GM21717 (cell line): ENCODE measurements at regions not wholly inside any gene's neighbourhood (a gene's known extent, or its start where the extent isn't known, plus 50 kb on each side); places are given as distances from the start of the nearest gene placed in this dataset.

Experiments
- ATAC-seq: cut with Tn5 transposase; IDR thresholded peaks from one replicate; pipeline ENCODE4 v1.9.1; 2021; ENCODE audit warnings: mild to moderate bottlenecking, moderate library complexity; ENCODE audit not compliant: unreplicated experiment

DNA sequence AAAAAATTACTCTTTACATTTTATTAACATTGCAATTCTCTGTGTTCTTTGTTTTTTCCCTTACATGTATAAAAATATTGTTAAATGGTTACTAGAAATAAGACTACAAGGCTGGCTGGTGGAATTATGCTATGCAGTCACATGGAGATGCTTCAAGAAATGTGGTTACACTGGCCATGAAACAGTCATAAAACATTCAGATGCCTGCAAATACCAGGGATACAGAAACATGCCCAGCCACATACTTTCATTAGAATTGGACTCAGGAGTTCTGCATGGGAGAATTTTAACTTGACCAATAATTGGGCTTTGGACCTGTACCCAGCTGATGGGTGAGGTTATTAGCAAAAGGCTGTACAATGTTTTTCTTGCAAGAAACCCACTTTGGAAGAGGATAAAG is 1407.7 kb upstream of the SLC10A2 start:
- no peak for ATAC-seq

DNA sequence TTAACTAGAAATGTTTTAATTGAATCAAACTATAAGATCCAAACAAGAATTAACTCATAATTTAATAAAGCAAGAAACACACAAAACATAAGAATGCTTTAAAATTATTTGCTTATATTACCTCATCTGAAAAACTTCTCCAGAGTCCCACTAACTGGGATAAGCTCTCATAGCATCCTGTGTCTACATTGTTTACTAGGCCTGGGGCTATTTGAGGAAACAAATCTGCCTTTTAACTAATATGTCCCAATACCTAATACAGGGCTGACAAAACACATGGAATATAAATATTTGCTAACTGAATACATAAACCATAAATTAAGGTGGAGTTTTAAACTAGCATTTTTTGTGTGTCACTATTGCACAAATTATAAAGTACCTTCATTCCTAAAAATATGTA is 1399.8 kb upstream of the SLC10A2 start:
- ATAC-seq: no peak

DNA sequence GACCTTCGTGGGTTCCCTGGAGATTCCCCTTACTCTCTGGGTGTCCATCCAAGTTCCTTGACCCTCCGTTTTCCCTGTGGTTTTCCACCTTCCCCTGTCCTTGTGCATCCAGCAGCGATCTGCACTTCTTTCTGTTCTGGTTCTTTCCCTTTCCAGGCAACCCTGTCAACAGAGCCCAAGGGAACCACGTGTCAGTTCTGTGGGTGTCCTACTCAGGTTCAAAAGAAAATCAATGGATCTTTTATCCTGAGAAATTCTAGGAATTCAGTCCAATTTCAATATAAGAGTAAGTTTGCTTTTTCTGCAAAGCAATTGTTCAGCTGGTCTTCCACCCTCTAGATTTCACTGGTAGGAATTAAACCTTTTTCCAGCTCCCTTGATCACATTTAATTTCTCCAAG is 1394.8 kb upstream of the SLC10A2 start:
- no peak for ATAC-seq

DNA sequence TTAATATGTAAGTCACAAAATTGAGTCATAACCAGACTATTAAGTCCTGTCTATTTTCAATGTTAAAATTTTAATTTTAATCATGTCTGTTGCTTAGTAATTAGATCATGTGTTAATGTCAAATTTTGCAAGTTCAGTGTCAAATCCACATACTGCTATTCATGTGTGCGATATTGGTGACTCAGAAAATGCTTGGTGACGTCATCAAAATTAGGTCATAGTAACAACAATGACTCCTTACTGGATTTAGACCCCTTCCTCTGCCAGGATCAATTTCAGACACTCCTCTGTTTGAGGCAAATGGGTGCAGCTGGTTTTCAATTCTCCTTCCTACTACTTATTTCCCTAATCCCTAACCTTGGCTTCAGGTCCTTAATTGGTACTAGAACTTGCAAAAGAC is 1394.3 kb upstream of the SLC10A2 start:
- no peak for ATAC-seq

DNA sequence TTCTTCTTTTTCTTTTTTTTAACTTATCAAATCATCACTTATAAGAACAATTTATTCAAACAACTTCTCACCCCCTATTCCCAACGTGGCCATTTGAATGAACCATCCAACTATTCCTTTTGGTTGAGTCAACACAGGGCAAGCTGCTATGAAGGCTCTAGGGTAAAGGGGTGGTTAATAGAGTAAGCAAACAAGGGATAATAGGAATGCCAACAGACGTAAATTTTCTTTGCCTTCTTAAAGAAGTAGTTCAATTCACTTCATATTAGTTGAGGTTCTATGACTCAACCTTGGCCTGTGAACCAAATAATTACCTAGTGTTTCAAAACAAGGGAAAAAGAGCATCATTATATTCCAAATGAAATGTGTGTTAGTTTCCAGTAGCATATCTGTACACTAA is 1383.8 kb upstream of the SLC10A2 start:
- no peak for ATAC-seq

DNA sequence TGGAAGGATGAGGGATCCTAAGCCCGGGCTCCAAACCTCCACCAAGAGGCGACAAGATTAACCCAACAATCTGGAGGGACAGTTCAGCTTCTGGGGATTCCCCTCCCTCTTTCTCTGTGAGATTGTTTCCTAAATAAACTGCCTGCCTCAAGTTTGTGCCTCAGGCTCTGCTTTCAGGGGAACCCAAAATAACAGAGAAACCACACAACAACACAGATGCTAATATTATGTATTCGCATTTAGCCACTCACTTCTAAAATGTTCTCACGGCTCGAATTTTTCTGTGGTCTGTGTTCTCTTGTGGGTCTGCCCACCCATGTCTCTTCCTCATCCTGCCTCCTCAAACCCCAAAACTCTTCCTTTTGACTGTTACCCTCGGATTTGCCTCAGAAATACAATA is 1381.1 kb upstream of the SLC10A2 start:
- ATAC-seq: no peak

DNA sequence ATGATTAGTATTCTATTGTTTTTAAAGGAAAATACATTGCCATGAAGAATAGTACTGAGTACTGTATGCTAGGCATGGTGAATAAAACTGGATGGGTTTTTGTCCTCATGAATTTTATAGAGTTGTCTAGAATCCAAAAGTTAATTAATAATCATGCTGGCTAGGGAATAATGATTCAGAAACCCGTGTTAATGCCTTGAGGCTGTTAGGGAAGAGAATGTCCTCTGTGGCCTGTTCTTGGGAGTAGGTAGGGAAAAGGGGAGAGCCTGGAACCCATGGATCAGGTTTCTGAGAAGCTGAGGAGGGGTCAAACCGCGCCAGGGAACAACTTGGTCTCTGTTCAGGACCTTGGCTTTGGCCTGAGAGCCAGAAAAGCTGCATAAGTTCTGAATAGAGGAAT is 1376.3 kb upstream of the SLC10A2 start:
- ATAC-seq: no peak

DNA sequence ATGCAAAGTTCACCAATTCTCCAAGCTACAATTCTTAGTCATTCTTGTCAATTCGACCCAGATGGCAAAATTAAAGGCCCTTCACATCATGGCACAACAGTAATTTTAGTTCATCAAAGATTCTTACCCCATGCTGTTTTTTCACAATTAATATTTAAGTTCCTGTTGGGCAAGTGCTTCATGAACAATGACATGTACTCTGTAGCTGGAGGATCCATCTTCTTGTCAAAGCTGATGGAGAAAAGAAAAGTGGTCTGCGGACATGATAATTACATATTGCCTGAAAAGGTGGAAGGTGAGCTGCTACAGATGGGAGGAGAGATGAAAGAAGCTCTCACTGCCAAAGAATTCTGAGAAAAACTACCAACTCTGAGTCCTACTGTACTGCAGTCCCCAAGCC is 1370.3 kb upstream of the SLC10A2 start:
- ATAC-seq: no peak

DNA sequence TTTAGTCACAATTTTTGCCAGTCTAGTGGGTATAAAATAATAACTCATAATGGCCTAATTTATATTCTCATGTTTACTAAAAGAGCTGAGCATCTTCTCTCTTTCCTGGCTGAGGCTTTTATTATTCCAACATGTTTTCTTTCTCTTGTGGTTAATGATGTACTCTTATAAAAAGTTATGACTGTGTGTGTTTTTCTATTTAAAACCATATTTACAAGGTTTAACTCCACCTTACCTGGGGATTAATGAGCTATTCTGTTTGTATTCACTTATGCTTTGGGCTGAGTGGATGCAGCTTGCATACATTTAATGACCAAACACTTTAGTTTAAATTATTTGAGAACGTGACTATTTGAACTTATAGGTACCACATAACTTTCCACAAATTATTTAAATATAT is 1365.7 kb upstream of the SLC10A2 start:
- no peak for ATAC-seq

DNA sequence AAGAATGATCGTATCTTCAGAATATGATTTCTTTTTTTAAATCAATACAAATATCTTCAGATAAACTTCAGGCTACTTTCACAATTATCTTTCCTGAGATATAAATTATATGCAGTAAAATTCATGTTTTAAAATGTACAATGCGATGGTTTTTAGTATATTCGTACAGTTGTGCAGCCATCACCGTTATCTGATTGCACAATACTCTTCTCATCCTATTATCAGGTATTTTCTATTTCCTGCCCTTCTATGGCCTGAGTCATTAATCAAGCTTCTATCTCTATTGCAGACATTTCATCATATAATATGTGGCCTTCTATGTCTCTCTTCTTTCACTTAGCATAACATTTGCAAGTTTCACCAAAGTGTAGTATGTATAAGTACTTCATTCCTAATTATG is 1360.2 kb upstream of the SLC10A2 start:
- ATAC-seq: no peak

DNA sequence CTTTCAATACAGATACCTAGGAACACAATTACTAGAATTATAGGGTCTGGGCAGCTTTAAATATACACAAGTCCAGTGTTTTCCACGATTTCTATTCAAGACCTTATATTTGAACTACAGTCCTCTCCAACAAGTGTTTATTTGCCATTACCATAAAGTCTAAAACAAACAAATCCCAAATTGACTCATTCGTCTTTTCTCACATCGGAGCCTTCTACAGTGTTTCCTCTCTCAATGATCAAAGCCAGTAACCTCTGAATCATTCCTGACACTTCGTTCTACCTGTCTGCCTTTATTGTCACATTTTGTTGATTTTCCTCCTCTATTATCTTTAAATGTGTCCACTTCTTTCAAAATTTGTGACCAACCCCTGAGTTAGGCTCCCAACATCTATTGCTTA is 1356.5 kb upstream of the SLC10A2 start:
- ATAC-seq: no peak

DNA sequence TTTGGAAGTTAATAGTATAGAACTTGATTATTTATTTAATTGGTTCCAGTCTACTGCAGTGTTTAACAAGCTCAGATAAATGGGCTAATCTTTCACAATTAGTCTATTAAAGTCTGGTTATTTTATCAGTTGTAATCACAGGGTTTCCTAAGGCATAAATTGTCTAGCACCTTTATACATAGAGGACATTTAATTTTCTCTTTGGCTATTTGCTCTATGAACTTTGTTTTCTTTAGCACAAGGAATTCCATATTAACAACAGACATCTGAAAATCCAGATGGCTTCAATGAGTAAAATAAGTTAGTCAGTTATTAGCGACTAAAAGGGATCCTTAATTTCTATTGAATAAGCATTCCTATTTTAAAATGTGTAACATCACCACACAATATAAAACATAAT is 1350.8 kb upstream of the SLC10A2 start:
- ATAC-seq: no peak

DNA sequence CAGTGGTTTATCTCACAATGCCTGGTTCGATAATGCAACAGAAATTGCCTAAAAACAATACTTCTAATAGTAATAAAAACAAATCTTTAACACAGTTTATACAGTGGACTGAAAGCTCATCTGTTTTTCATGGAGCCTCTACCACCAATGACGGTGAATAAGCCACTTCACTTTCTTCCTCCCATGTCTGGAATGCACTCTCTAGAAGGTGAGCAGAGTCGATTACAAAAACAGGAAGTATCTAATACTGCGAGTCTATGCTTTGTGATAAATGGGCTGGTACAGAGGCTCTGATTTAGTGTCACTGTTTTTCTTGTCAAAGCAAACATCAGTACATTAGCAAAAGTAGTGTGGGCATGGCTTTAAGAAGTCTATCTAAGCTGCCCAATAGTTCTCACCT is 1348.6 kb upstream of the SLC10A2 start:
- no peak for ATAC-seq

DNA sequence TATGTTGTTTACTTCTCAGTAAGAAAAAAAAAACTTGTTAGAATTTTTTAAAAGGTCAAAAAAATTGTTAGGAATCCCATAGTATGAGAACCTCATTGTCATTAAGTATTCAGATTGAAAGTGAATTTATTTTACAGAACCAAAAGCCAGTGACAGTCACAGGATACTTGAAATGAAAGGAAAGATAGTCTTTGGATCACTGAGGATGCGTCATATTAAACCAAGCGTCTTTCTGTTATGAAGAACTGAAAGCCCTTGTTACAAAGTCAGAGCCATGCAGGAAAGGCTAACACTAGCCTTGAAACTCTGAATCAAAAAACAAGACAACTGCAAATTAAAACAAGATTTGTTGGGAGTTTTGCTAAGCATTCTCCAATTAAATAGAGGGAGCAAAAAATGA is 1348.0 kb upstream of the SLC10A2 start:
- no peak for ATAC-seq

DNA sequence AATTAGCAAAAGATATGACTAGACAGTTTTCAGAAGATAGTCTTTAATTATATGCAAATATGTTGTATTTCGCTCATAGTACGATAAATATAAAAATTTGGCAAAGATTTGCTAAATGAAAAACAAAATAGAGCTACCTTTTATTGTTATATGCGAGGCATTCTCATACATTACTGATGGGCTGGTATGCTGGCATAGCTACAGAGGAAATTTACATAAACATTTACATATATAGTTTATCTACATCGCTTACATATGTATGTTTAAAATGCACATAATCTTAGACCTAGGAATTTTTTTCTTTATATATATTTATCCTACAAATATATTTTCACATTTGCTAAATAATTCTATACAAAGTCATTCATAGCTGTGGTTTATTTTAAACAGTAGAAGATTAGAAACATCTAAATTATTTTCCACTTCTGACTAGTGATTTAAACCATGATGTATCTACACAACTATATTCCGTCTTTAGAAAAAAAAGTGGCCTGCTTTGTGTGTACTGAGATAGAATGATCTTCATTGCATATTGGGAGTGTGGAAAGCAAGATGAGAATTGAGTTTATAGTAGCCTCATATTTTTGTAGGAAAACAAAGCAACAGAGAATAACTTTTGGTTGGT is 1345.0 kb upstream of the SLC10A2 start:
- ATAC-seq: no peak

DNA sequence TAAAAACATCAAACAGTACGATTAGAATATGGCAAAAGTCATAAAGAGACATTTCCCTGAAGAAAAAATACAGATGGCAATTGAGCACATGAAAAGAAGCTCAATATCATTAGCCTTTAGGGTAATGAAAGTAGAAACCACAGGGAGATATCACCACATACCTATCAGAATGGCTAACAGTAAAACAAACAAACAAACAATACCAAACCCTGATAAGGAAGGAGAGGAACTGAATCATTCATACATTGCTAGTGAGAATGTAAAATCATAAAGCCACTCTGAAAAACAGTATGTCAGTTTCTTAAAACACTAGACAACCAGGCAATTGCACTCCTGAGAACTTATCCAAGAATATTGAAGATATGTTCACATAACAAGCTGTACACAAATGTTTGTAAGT is 1342.5 kb upstream of the SLC10A2 start:
- ATAC-seq: no peak

DNA sequence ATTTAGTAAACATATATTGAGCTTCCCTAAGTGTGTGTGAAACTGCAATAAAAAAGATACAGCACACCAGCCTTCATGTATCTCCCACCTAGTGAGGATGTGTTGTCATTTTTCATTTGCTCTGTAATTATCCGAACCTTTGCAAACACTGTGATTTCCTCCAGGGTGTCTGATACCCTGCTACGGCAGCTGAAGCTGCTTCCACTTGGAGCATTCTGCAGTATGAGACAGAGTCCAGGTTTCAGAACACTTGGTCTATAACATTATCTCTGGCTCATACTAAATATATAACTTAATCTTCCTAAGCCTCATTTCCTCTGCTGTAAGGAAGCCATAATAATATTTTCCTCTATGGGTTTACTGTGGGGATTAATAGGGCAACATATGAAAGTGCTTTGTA is 1338.1 kb upstream of the SLC10A2 start:
- no peak for ATAC-seq

DNA sequence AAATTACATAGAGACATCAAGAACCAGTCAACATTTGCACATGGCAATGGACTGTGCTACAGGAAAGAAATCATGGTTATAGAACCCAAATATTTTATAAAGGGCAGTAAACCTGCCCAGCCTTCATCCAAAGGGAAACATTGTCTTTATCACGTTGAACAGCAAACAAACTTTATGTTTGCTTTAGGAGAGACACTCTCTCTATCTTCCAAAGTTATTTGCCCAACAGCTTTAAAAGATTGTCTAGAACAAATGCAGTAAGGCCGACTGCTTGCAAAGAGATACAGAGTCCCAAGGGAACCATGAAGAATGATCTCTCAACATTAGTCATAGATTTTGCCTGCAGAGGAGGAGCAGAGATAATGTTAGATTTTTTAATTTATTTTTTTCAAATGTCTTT is 1323.5 kb upstream of the SLC10A2 start:
- no peak for ATAC-seq

DNA sequence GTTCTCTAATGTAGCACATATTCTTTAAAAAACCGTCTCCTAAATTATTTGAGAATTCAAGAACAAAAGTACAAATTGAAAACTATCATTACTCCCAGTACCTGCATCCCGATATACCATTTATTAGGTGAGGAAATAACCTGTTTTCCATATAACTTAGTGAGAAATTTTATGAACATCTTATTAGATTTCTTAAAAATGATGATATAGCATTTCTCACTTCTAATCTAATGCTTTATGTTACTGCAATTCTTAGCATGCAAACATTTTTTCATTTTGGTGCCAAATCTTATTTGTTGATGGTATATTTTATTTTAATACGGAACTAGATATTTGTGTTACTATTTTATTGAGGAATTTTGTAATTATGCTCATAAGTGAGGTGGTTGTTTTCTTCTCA is 1321.3 kb upstream of the SLC10A2 start:
- ATAC-seq: no peak

DNA sequence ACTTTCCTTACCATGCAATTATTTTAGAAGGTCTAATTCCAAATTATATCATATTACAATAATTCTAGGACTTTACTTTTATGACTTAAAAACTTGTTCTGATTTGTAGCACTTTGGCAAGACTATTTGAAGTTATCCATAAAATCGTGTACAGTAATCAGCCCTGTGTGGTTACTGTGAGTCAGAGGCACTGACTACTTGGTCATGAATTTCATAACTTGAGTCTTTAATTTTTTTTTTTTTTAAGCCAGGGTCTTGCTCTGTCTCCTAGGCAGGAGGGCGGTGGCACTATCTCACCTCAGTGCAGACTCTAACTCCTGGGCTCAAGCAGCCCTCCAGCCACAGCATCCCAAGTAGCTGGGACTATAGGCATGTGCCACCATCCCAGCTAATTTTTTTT is 1319.2 kb upstream of the SLC10A2 start:
- no peak for ATAC-seq

DNA sequence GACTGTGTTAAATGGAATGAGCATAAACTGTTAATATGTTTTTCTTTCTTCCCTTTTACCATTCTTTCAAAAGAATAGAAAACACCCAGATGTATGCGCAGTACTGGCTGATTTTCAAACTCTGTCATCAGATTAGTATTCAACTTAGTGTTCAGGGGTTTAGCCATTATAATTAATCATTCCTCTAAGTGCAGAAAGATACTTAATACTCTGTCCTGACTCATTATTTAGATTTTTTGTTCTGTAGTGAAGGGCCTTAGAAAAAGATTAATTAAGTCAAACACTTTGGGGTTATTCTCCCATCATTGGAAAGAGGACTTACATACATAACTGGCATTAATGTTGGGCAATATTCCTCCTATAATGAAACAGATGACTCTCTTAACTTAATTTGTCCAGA is 1316.7 kb upstream of the SLC10A2 start:
- ATAC-seq: no peak

DNA sequence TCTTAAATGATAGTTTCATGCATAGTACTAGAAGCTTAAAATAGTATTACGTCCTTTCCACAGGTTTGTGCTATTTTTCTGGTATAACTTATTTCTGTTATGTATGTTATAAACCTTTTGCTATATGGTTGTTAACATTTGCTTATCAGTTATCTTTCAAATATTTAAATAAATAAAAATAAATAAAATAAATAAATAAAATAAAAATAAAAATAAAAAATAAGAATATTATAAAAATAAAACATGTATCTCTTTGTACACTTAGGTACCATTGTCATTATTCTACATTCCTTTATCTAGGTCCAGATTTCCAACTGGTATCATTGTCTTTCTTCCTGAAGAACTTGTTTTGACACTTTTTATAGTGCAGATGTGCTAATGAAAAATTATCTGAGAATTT is 1310.4 kb upstream of the SLC10A2 start:
- no peak for ATAC-seq

DNA sequence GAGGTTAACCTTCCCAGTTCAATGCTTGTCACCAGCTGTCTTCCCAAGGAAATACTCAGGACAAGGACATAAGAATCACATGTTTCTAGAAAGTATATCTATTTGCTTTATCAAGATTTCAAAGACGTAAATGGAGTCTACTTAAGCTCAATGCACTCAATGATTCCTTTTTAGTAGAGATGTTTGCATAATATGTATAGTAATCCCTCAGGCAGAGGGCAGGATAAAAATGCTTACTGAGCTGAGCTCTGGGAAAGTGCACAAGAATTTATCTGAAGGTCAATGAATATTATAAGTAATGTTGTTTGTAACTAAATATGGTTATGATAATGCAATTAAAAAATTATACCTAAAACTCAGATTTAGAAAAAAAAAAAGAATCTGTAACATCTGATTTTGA is 1309.4 kb upstream of the SLC10A2 start:
- no peak for ATAC-seq
